ENCODE measurements at regions not wholly inside any gene's neighbourhood (a gene's known extent, or its start where the extent isn't known, plus 50 kb on each side); places are given as distances from the start of the nearest gene placed in this dataset.

- Mint-ChIP-seq H3K4me1 (ENCODE audit: unreplicated experiment) (no peaks in the 10 kb centered on the region), H3K36me3 (no peaks in the 10 kb centered on the region), H3K4me3 (no peak overlapping the region), H3K27ac (no peak overlapping the region), H3K9me3 (no peaks in the 10 kb centered on the region), H3K27me3 (no peaks in the 10 kb centered on the region)
- no peak for DNase-seq (ENCODE audit: extremely low spot score, unreplicated experiment)
- TF ChIP-seq CTCF (conservative IDR thresholded peaks at IDR 0.05), result no peak
Observed at GRCh38 chr16:48014349-48015135, 141.3 kb downstream of the ABCC12 start.

- no peak overlapping the region for H3K4me3 Mint-ChIP-seq
- DNase-seq (ENCODE audit: extremely low spot score, unreplicated experiment), result no peak
- H3K4me1 Mint-ChIP-seq (ENCODE audit: unreplicated experiment), result no peaks in the 10 kb centered on the region
- H3K9me3 Mint-ChIP-seq, result no peaks in the 10 kb centered on the region
- H3K27ac Mint-ChIP-seq, result no peak overlapping the region
- no peaks in the 10 kb centered on the region for H3K27me3 Mint-ChIP-seq
- H3K36me3 Mint-ChIP-seq, result no peaks in the 10 kb centered on the region
- TF ChIP-seq CTCF (conservative IDR thresholded peaks at IDR 0.05), result no peak
Observed at GRCh38 chr16:48013491-48013901, 142.3 kb downstream of the ABCC12 start.

GRCh38 chr16:48011878-48012658 is 143.7 kb downstream of the ABCC12 start:
- no peak for DNase-seq (ENCODE audit: extremely low spot score, unreplicated experiment)
- no peaks in the 10 kb centered on the region for H3K27me3 Mint-ChIP-seq
- H3K36me3 Mint-ChIP-seq, result no peaks in the 10 kb centered on the region
- H3K9me3 Mint-ChIP-seq, result no peaks in the 10 kb centered on the region
- H3K4me3 Mint-ChIP-seq, result no peak overlapping the region
- H3K4me1 Mint-ChIP-seq (ENCODE audit: unreplicated experiment), result no peaks in the 10 kb centered on the region
- no peak overlapping the region for H3K27ac Mint-ChIP-seq
- no peak for TF ChIP-seq CTCF (conservative IDR thresholded peaks at IDR 0.05)

- no peak overlapping the region for H3K4me3 Mint-ChIP-seq
- H3K36me3 Mint-ChIP-seq, result no peaks in the 10 kb centered on the region
- H3K4me1 Mint-ChIP-seq (ENCODE audit: unreplicated experiment), result no peaks in the 10 kb centered on the region
- no peak overlapping the region for H3K27ac Mint-ChIP-seq
- no peaks in the 10 kb centered on the region for H3K27me3 Mint-ChIP-seq
- no peak for DNase-seq (ENCODE audit: extremely low spot score, unreplicated experiment)
- no peak for TF ChIP-seq CTCF (conservative IDR thresholded peaks at IDR 0.05)
- H3K9me3 Mint-ChIP-seq, result no peaks in the 10 kb centered on the region
Observed at GRCh38 chr16:48011466-48011865, 144.3 kb downstream of the ABCC12 start.

- Mint-ChIP-seq H3K9me3 (no peaks in the 10 kb centered on the region), H3K4me1 (ENCODE audit: unreplicated experiment) (peaks cover 5% of the 10 kb centered on the region), H3K27me3 (no peaks in the 10 kb centered on the region), H3K27ac (no peak overlapping the region), H3K36me3 (no peaks in the 10 kb centered on the region), H3K4me3 (no peak overlapping the region)
- no peak for TF ChIP-seq CTCF (conservative IDR thresholded peaks at IDR 0.05)
- DNase-seq (ENCODE audit: extremely low spot score, unreplicated experiment), result no peak
Observed at GRCh38 chr16:48008011-48008525, 147.7 kb downstream of the ABCC12 start.
